ENCODE measurements at regions not wholly inside any gene's neighbourhood (a gene's known extent, or its start where the extent isn't known, plus 50 kb on each side); places are given as distances from the start of the nearest gene placed in this dataset.
"Not testable (repeated sequence)": the region's sequence is repeated elsewhere in the genome, so short reads cannot be mapped to it uniquely, and the experiment has no call there.

DNA sequence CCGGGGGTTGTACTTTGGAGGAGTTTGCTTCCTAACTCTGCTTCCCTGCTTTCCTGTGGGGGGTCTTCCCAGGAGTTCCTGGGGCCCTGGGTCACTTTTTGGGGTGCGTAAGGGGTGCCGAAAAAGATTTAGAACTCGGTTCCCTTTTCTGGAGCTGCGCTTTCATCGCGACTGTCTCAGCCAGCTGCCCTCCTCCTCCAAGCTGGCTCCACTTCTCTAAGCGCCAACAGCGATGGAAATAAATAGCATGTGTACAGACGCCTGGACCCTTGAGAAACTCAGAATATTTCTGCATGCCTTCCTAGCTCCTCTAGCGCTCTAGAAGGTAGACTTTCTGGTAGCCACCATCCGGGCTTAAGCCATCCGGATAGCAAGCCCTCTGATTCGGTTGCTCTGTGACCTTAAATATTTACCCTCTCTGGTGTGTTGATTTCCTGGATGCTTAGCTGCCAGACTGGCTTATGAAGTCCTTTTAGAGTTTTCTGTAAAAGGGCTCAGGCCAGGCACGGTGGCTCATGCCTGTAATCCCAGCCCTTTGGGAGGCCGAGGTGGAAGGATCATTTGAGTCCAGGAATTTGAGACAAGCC is 71.7 kb downstream of the SPDYE17 start:
- TF ChIP-seq MXD4 (CRISPR knock-in tag; IDR thresholded peaks at IDR 0.05; ENCODE audit: borderline replicate concordance); NFYB (CRISPR knock-in tag; conservative IDR thresholded peaks at IDR 0.05; ENCODE audit: low read depth); ATF1 (CRISPR knock-in tag; IDR thresholded peaks at IDR 0.05); ELF4 (CRISPR knock-in tag; IDR thresholded peaks at IDR 0.05; ENCODE audit: low read depth); ZNF671 (CRISPR knock-in tag; IDR thresholded peaks at IDR 0.05); TCF7 (CRISPR knock-in tag; IDR thresholded peaks at IDR 0.05; ENCODE audit: low read depth); CBFB (CRISPR knock-in tag; IDR thresholded peaks at IDR 0.05; ENCODE audit: low read depth): not testable (repeated sequence)
- TF ChIP-seq, protein P1, sequence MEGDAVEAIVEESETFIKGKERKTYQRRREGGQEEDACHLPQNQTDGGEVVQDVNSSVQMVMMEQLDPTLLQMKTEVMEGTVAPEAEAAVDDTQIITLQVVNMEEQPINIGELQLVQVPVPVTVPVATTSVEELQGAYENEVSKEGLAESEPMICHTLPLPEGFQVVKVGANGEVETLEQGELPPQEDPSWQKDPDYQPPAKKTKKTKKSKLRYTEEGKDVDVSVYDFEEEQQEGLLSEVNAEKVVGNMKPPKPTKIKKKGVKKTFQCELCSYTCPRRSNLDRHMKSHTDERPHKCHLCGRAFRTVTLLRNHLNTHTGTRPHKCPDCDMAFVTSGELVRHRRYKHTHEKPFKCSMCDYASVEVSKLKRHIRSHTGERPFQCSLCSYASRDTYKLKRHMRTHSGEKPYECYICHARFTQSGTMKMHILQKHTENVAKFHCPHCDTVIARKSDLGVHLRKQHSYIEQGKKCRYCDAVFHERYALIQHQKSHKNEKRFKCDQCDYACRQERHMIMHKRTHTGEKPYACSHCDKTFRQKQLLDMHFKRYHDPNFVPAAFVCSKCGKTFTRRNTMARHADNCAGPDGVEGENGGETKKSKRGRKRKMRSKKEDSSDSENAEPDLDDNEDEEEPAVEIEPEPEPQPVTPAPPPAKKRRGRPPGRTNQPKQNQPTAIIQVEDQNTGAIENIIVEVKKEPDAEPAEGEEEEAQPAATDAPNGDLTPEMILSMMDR (IDR thresholded peaks at IDR 0.05), result not testable (repeated sequence)
- TF ChIP-seq, protein P2, sequence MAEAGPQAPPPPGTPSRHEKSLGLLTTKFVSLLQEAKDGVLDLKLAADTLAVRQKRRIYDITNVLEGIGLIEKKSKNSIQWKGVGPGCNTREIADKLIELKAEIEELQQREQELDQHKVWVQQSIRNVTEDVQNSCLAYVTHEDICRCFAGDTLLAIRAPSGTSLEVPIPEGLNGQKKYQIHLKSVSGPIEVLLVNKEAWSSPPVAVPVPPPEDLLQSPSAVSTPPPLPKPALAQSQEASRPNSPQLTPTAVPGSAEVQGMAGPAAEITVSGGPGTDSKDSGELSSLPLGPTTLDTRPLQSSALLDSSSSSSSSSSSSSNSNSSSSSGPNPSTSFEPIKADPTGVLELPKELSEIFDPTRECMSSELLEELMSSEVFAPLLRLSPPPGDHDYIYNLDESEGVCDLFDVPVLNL (CRISPR knock-in tag; IDR thresholded peaks at IDR 0.05; ENCODE audit: borderline replicate concordance, low read depth), result not testable (repeated sequence)
- TF ChIP-seq, protein P3, sequence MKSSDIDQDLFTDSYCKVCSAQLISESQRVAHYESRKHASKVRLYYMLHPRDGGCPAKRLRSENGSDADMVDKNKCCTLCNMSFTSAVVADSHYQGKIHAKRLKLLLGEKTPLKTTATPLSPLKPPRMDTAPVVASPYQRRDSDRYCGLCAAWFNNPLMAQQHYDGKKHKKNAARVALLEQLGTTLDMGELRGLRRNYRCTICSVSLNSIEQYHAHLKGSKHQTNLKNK (CRISPR knock-in tag; IDR thresholded peaks at IDR 0.05), result not testable (repeated sequence)
- TF ChIP-seq, protein P4, sequence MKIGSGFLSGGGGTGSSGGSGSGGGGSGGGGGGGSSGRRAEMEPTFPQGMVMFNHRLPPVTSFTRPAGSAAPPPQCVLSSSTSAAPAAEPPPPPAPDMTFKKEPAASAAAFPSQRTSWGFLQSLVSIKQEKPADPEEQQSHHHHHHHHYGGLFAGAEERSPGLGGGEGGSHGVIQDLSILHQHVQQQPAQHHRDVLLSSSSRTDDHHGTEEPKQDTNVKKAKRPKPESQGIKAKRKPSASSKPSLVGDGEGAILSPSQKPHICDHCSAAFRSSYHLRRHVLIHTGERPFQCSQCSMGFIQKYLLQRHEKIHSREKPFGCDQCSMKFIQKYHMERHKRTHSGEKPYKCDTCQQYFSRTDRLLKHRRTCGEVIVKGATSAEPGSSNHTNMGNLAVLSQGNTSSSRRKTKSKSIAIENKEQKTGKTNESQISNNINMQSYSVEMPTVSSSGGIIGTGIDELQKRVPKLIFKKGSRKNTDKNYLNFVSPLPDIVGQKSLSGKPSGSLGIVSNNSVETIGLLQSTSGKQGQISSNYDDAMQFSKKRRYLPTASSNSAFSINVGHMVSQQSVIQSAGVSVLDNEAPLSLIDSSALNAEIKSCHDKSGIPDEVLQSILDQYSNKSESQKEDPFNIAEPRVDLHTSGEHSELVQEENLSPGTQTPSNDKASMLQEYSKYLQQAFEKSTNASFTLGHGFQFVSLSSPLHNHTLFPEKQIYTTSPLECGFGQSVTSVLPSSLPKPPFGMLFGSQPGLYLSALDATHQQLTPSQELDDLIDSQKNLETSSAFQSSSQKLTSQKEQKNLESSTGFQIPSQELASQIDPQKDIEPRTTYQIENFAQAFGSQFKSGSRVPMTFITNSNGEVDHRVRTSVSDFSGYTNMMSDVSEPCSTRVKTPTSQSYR (CRISPR knock-in tag; IDR thresholded peaks at IDR 0.05), result not testable (repeated sequence)
- TF ChIP-seq, protein P5, sequence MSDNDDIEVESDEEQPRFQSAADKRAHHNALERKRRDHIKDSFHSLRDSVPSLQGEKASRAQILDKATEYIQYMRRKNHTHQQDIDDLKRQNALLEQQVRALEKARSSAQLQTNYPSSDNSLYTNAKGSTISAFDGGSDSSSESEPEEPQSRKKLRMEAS (CRISPR knock-in tag; IDR thresholded peaks at IDR 0.05), result not testable (repeated sequence)

All from WTC11 (cell line).